Loucy (cell line): ENCODE measurements at regions not wholly inside any gene's neighbourhood (a gene's known extent, or its start where the extent isn't known, plus 50 kb on each side); places are given as distances from the start of the nearest gene placed in this dataset.

Experiments used
- CTCF ChIP-seq: fragments of 200-600 bp; sonication (generic); conservative IDR thresholded peaks from 2 replicates; pipeline ENCODE4 v1.5.1; 2014; ENCODE audit warnings: mild to moderate bottlenecking, antibody characterized with exemption, low read length
- EZH2phosphoT487 ChIP-seq: fragments of 200-600 bp; IDR thresholded peaks from 2 replicates; pipeline ENCODE4 v1.6.1; 2018; ENCODE audit warnings: antibody characterized with exemption, mild to moderate bottlenecking, moderate library complexity, borderline replicate concordance

GRCh38 chr1:233440951-233441401, 113.5 kb downstream of the MAP3K21 start:
- TF ChIP-seq CTCF (peak; percentile 89), EZH2phosphoT487 (no peak)
